OCI-LY7 (cell line): ENCODE measurements at regions not wholly inside any gene's neighbourhood (a gene's known extent, or its start where the extent isn't known, plus 50 kb on each side); places are given as distances from the start of the nearest gene placed in this dataset. TPM values are rescaled to one million over a fixed set of nuclear protein-coding genes. Genes with fewer than 3 reads are reported as not detected.

Experiments used
- BruUV-seq: library from RNA; stranded (reverse); fragments of 400-500 nt; replicated peaks from 2 replicates; lab custom pipeline; 2021; lab: Mats Ljungman, UMichigan
- CTCF ChIA-PET: fragments of 300-600 bp; sonication (Branson Sonifier 250); formaldehyde crosslinking; loops from one replicate; lab custom pipeline; 2022; ENCODE audit warnings: antibody characterized with exemption; ENCODE audit not compliant: unreplicated experiment; lab: Charles Lee
- POLR2A ChIA-PET: fragments of 300-600 bp; sonication (Branson Sonifier 250); formaldehyde crosslinking; loops from one replicate; lab custom pipeline; 2022; ENCODE audit warnings: antibody characterized with exemption; lab: Charles Lee
- DNase-seq: peaks from one replicate; pipeline ENCODE4 v3.0.0-alpha.2; 2015; ENCODE audit warnings: low spot score
- H2AFZ ChIP-seq: fragments of 200-600 bp; sonication (generic), shearing (Covaris generic); 2 replicates; pipeline ENCODE4 v1.6.1; 2014; ENCODE audit warnings: mild to moderate bottlenecking, antibody characterized with exemption, low read length, moderate library complexity
- H3K27ac ChIP-seq: fragments of 200-600 bp; sonication (generic); 2 replicates; pipeline ENCODE4 v1.5.1; 2014; ENCODE audit warnings: mixed run types, low read depth, mild to moderate bottlenecking, moderate library complexity, low read length, inconsistent platforms; ENCODE audit not compliant: poor library complexity, severe bottlenecking
- H3K36me3 ChIP-seq: fragments of 200-600 bp; sonication (generic); 2 replicates; pipeline ENCODE4 v1.6.1; 2014; ENCODE audit warnings: mild to moderate bottlenecking, antibody characterized with exemption, low read length, moderate library complexity, mixed read lengths; ENCODE audit not compliant: insufficient read depth
- H3K4me1 ChIP-seq: fragments of 200-600 bp; sonication (generic); 2 replicates; pipeline ENCODE4 v1.5.1; 2014; ENCODE audit warnings: mild to moderate bottlenecking, low read length; ENCODE audit not compliant: insufficient read depth, poor library complexity, severe bottlenecking
- H3K4me2 ChIP-seq: fragments of 200-600 bp; sonication (generic); 2 replicates; pipeline ENCODE4 v1.6.1; 2014; ENCODE audit warnings: mild to moderate bottlenecking, low read length
- H3K4me3 ChIP-seq: fragments of 200-600 bp; sonication (generic); 2 replicates; pipeline ENCODE4 v1.5.1; 2014; ENCODE audit warnings: mild to moderate bottlenecking, low read depth, low read length; ENCODE audit not compliant: poor library complexity, severe bottlenecking
- H3K79me2 ChIP-seq: fragments of 200-600 bp; sonication (generic); 2 replicates; pipeline ENCODE4 v1.6.1; 2016; ENCODE audit warnings: low read depth, mild to moderate bottlenecking, low read length, moderate library complexity, mixed read lengths; ENCODE audit not compliant: insufficient read depth
- H3K9me2 ChIP-seq: fragments of 200-600 bp; sonication (generic); 2 replicates; pipeline ENCODE4 v1.6.1; 2016; ENCODE audit warnings: mild to moderate bottlenecking, low read length, mixed read lengths; ENCODE audit not compliant: insufficient read depth
- H3K9me3 ChIP-seq: fragments of 200-600 bp; sonication (generic); 2 replicates; pipeline ENCODE4 v1.6.1; 2014; ENCODE audit warnings: mild to moderate bottlenecking, mixed run types, low read length, mixed read lengths
- H4K20me1 ChIP-seq: fragments of 200-600 bp; sonication (generic); 2 replicates; pipeline ENCODE4 v1.6.1; 2014; ENCODE audit warnings: mild to moderate bottlenecking, antibody characterized with exemption, low read length, moderate library complexity, mixed read lengths; ENCODE audit not compliant: insufficient read depth
- EZH2phosphoT487 ChIP-seq: fragments of 200-600 bp; sonication (generic); IDR thresholded peaks from 2 replicates; pipeline ENCODE4 v1.6.1; 2018; ENCODE audit warnings: low read depth, borderline replicate concordance, mild to moderate bottlenecking, mixed run types, antibody characterized with exemption, low read length, moderate library complexity, mixed read lengths
- intact Hi-C: fragments of 100-400 bp; cut with micrococcal nuclease; formaldehyde crosslinking; loops from one replicate; pipeline ENCODE4 v1.10.0; 2022; ENCODE audit not compliant: unreplicated experiment
- small RNA-seq: library from RNA; depleted of rRNA; stranded (forward); fragments of <200 nt; gene quantifications from one replicate; pipeline ENCODE3, GENCODE V24; 2014
- TF ChIP-seq, protein P1 (sequence below): fragments of 200-600 bp; sonication (generic); conservative IDR thresholded peaks from 2 replicates; pipeline ENCODE4 v1.5.1; 2014; ENCODE audit warnings: mild to moderate bottlenecking, antibody characterized with exemption, low read length, moderate library complexity, mixed read lengths

DNA sequence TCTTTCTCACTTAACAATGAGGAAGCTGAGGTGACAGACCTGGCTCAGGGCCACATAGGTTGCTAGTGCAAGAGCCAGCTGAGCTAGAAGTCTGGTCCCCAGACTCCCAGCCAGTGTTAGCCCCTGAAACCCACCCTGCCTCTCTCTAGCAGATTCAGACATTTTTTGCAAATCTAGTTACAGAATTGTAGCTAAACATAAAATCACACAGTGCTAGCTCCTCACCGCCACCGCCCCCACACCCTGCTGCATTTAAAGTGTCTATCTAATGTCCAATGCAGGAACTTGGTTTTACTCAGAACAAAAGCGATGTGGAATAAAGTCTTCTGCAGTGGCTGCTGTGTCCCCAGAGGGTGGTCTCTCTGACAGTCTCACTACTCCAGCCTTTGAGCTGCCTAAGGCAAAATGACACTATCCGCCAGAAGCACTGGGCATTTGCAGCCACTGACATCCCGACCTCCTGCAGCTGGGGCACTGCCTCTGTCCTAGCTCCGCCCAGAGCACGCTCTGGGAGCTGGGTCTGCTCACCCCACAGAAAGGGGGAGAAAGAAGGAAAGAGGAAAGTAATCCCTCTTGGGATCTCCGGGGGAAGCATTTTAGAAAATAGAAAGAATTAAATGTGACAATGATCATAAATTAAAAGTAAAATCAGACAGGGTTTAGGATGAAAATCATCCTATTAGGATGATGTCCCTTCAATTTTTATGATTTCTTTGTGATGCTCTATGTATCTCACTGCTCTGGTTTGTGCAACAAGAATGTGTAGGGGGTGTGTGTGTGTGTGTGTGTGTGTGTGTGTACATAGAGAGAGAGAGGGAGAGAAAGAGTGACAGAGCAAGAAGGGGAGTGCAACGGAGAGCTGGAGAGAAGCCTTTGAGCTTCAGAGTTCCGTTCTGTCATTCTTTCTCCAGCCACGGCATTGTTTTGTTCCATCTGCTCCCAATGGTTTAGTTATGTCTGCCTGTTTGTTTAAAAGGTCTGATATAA, 50.5 kb upstream of the ST8SIA3 start:
- no peak for TF ChIP-seq EZH2phosphoT487
- TF ChIP-seq, protein P1, sequence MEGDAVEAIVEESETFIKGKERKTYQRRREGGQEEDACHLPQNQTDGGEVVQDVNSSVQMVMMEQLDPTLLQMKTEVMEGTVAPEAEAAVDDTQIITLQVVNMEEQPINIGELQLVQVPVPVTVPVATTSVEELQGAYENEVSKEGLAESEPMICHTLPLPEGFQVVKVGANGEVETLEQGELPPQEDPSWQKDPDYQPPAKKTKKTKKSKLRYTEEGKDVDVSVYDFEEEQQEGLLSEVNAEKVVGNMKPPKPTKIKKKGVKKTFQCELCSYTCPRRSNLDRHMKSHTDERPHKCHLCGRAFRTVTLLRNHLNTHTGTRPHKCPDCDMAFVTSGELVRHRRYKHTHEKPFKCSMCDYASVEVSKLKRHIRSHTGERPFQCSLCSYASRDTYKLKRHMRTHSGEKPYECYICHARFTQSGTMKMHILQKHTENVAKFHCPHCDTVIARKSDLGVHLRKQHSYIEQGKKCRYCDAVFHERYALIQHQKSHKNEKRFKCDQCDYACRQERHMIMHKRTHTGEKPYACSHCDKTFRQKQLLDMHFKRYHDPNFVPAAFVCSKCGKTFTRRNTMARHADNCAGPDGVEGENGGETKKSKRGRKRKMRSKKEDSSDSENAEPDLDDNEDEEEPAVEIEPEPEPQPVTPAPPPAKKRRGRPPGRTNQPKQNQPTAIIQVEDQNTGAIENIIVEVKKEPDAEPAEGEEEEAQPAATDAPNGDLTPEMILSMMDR, result no peak
- POLR2A ChIA-PET, result no interaction called here
- H3K79me2 ChIP-seq, result no peaks in the 10 kb centered on the region
- no peaks in the 10 kb centered on the region for H4K20me1 ChIP-seq
- H3K36me3 ChIP-seq, result no peaks in the 10 kb centered on the region
- no peak overlapping the region for H3K4me2 ChIP-seq
- H3K27ac ChIP-seq, result no peak overlapping the region
- no peaks in the 10 kb centered on the region for H3K4me1 ChIP-seq
- CTCF ChIA-PET, result no interaction called here
- intact Hi-C loops, result no loop called here
- H3K4me3 ChIP-seq, result no peak overlapping the region
- H3K9me2 ChIP-seq, result no peaks in the 10 kb centered on the region
- no peak overlapping the region for H2AFZ ChIP-seq
- H3K9me3 ChIP-seq, result no peaks in the 10 kb centered on the region
- no TSS peak for BruUV-seq
- no peak for DNase-seq

Small RNA genes lying in the stretch of these regions (small RNA-seq; reads per million reads assigned to genes)
- gene RNU6-737P, result not detected
